GM19324 (cell line): ENCODE measurements at regions not wholly inside any gene's neighbourhood (a gene's known extent, or its start where the extent isn't known, plus 50 kb on each side); places are given as distances from the start of the nearest gene placed in this dataset.
"Not testable (repeated sequence)": the region's sequence is repeated elsewhere in the genome, so short reads cannot be mapped to it uniquely, and the experiment has no call there.

Experiments
- ATAC-seq: cut with Tn5 transposase; IDR thresholded peaks from one replicate; pipeline ENCODE4 v1.9.1; 2021; ENCODE audit warnings: mild to moderate bottlenecking, moderate library complexity; ENCODE audit not compliant: unreplicated experiment, low FRiP score

GRCh38 chr3:84637272-84637671, 321.5 kb upstream of the CADM2 start:
- ATAC-seq = no peak

DNA sequence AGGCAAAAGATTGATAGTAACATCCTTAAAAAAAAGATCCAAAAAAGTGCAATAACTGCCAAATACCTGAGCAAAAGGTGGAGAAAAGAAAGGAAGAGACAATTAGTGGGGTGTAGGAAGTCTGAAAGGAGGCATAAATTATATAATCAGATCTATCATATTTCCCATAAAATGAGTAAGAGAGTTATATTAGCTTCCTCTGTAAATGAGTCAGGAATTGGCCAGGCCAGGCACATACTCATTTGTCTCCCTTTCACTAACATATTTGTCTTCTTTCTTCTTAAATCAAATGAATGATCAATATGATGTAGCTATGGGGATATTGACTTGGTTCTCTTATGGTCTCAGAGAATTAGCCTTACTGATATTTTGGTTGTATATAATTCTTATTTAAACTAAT, 292.3 kb upstream of the CADM2 start:
- no peak for ATAC-seq

DNA sequence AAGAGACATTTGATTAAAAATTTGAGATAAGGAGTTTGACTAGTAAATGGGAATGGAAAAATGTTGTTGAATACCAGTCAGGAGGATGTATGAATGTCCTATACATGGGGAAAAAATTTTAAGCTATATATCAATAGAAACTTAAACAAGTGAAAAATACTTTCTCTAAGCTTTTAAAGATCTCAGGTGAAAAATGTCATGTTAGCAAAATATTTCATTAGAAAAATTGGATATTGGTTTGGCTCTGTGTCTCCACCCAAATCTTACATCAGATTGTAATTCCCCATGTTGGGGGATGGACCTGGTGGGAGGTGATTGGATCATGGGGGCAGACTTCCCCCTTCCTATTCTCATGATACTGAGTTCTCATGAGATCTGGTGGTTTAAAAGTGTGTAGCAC, 279.6 kb upstream of the CADM2 start:
- no peak for ATAC-seq

DNA sequence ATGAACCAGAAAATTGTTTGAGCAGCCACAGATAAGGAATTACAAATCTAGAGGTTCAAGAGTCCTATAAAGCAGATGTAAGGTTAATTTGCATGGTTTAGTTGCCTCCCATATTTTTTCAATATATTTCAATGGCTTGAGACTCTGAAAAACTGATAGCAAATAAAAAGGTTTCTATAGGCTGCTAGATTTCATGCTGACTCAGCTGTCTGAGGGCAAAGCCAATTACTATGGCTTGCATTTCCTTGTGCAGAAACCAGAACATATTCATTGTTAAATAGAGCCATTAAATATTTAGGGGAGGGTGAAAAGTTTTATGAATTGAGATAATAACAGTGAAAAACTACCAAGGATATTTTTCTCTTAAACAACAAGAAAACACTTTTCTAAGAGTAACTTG, 278.1 kb upstream of the CADM2 start:
- ATAC-seq = no peak

GRCh38 chr3:84683493-84683892, 275.3 kb upstream of the CADM2 start:
- no peak for ATAC-seq

- no peak for ATAC-seq
Observed at GRCh38 chr3:84685467-84685866, 273.3 kb upstream of the CADM2 start.

- ATAC-seq = no peak
Observed at GRCh38 chr3:84692261-84692660, 266.5 kb upstream of the CADM2 start.

DNA sequence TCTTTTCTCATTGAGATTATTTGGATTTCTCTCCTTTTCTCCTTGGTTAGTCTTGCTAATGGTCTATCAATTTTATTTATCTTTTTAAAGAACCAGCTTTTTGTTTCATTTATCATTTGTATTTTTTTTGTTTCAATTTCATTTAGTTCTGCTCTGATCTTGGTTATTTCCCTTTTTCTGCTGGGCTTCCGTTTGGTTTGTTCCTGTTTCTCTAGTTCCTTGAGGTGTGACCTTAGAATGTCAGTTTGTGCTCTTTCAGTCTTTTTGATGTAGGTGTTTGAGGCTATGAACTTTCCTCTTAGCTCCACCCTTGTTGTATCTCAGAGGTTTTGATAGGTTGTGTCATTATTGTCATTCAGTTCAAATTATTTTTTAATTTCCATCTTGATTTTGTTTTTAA, 248.5 kb upstream of the CADM2 start:
- ATAC-seq = not testable (repeated sequence)

DNA sequence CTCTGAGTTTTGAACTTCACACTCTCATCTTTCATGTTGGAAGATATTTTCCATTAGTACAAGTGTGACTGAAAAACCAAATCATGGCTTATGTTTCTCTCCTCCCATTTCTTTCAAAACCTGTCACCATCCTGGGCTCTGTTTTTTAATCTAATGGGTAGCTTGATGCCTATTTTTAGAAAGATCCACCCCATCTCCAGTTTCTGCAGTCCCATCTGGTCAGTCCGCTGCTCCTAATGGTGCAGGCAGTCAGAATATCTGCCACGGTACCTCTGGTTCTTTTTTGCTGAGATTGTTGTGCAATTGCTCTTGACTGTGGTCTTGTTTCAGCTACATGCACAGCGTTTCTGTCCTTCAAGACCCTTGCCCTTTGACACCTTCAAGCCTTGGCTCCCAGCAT, 240.9 kb upstream of the CADM2 start:
- no peak for ATAC-seq

DNA sequence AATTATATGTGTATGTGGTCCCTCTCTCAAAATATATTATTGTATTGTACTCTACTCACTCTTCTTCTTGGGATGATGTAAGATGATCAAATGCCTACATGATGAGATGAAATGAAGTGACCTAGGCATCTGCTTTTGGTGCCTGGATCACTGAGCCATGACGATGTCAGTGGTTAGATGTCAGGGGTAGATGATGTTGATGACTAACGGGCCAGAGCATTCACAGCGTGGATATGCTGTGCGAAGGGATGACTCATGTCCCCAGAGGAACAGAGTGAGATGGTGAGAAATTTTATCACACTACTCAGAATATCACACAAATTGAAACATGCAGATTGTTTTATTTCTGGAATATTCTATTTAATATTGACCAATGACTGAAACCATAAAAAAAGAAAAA, 233.9 kb upstream of the CADM2 start:
- ATAC-seq = no peak

GRCh38 chr3:84727616-84728015, 231.2 kb upstream of the CADM2 start:
- ATAC-seq = no peak

DNA sequence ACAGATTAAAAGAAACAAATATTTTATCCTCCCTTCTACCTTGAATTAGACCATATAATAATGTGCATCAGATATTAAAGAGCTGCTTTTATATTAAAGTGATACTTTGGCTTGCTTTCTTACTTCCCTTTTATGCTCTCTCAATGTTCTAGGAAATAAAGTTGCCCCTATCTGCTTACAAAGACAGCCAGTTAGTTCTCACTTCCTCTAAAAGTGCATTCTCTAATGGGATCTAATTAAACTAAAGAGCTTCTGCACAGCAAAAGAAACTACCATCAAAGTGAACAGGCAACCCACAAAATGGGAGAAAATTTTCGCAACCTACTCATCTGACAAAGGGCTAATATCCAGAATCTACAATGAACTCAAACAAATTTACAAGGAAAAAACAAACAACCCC, 224.1 kb upstream of the CADM2 start:
- ATAC-seq = not testable (repeated sequence)

DNA sequence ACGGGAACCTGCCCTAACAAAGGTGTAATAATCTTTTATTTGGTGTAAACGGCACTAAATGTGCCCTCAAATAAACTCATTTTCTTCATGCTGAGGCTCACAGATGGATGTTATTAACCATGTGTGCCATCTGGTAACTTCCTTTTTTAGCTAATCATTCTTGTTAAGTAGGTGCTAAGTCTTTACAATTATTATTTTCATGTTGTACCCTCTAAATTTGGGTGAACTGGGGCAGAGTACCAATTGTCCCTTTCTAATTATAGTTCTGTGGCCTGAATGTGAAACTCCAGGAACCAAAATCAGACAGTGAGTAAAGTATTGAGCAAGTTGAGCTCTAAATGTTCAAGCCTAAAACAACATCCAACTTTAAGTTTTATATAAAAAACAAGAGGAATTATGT, 220.7 kb upstream of the CADM2 start:
- ATAC-seq = no peak

- no peak for ATAC-seq
Observed at GRCh38 chr3:84742915-84743425, 215.8 kb upstream of the CADM2 start.

- ATAC-seq = no peak
Observed at GRCh38 chr3:84744130-84744529, 214.7 kb upstream of the CADM2 start.

- no peak for ATAC-seq
Observed at GRCh38 chr3:84755860-84756259, 202.9 kb upstream of the CADM2 start.

- ATAC-seq = no peak
Observed at GRCh38 chr3:84759361-84759760, 199.4 kb upstream of the CADM2 start.

GRCh38 chr3:84772841-84773240, 185.9 kb upstream of the CADM2 start:
- ATAC-seq = no peak

GRCh38 chr3:84783281-84783680, 175.5 kb upstream of the CADM2 start:
- ATAC-seq = no peak

GRCh38 chr3:84789961-84790360, 168.8 kb upstream of the CADM2 start:
- ATAC-seq = no peak

DNA sequence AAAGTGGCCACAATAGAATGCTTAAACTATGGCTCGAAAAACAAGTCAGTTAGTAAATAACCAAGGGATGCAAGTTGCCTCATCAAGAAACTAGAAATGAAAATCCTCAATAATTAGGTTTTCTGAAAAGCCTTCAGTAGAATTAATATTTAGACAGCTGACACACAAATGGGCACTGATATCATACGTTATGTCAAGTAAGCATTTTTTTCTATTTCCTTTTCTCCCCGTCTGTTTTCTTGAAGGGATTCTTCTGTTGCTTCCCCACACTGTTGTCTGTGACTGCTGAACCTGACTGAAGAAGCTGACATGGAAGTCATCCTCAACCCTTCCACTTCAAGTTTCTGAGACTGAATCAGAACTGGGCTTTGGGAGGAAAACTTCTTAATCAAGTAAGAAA, 151.8 kb upstream of the CADM2 start:
- ATAC-seq = no peak

DNA sequence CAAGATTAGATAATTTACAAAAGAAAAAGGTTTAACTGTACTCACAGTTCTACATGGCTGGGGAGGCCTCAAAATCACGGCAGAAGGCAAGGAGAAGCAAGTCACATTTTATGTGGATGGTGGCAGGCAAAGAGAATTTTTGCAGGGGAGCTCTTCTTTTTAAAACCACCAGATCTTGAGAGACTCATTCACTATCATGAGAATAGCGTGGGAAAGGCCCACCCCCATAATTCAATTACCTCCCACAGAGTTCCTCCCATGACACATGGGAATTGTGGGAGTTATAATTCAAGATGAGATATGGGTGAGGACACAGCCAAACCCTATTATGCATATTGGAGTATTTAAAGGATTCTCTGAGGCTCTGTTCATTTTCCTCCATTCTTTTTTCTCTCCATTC, 138.7 kb upstream of the CADM2 start:
- ATAC-seq = no peak

GRCh38 chr3:84820906-84821305, 137.9 kb upstream of the CADM2 start:
- no peak for ATAC-seq
